Common myeloid progenitor, CD34-positive (primary cell): ENCODE measurements at regions not wholly inside any gene's neighbourhood (a gene's known extent, or its start where the extent isn't known, plus 50 kb on each side); places are given as distances from the start of the nearest gene placed in this dataset.

Experiments used
- CTCF ChIA-PET: fragments of 350-600 bp; sonication (Branson Sonifier 250); formaldehyde crosslinking; loops from one replicate; lab custom pipeline; 2021; ENCODE audit warnings: antibody characterized with exemption; lab: Charles Lee
- POLR2A ChIA-PET: fragments of 350-600 bp; sonication (Branson Sonifier 250); formaldehyde crosslinking; loops from one replicate; lab custom pipeline; 2021; ENCODE audit warnings: antibody characterized with exemption; lab: Charles Lee
- DNase-seq, 3 donors: peaks; one replicate each; pipeline versions ENCODE4 v3.0.0 to v3.0.0-alpha.2; 2013
- H3K27ac ChIP-seq, 2 experiments: 1 replicate in 1 of 2; 2 replicates in 1 of 2; pipeline ENCODE4 v1.7.0; 2013; ENCODE audit warnings: inconsistent platforms in 2 of 2, low read length in 2 of 2, mild to moderate bottlenecking in 2 of 2, low read depth in 1 of 2, moderate library complexity in 1 of 2; ENCODE audit not compliant: severe bottlenecking in 2 of 2, insufficient read depth in 1 of 2, poor library complexity in 1 of 2
- H3K27me3 ChIP-seq, 5 experiments: replicated peaks in 2 of 5; 1 replicate in 3 of 5; 2 replicates in 2 of 5; pipeline versions ENCODE4 v1.6.1 to v1.7.0; 2013; ENCODE audit warnings: low read length in 4 of 5, mild to moderate bottlenecking in 2 of 5, moderate library complexity in 2 of 5, inconsistent platforms in 1 of 5; ENCODE audit not compliant: insufficient read depth in 5 of 5, control insufficient read depth in 4 of 5
- H3K36me3 ChIP-seq, 4 experiments: 1 replicate in 2 of 4; 2 replicates in 2 of 4; pipeline versions ENCODE4 v1.6.1 to v1.7.0; 2013; ENCODE audit warnings: low read length in 3 of 4, control low read depth in 1 of 4, mild to moderate bottlenecking in 1 of 4; ENCODE audit not compliant: control insufficient read depth in 4 of 4, insufficient read depth in 4 of 4
- H3K4me1 ChIP-seq, 4 experiments: 1 replicate in 3 of 4; 2 replicates in 1 of 4; pipeline versions ENCODE4 v1.6.1 to v1.7.1; 2013; ENCODE audit warnings: low read length in 3 of 4, mild to moderate bottlenecking in 3 of 4, control low read depth in 1 of 4, inconsistent platforms in 1 of 4, moderate library complexity in 1 of 4; ENCODE audit not compliant: control insufficient read depth in 4 of 4, insufficient read depth in 4 of 4; ENCODE audit errors: control extremely low read depth in 1 of 4
- H3K4me3 ChIP-seq, 7 experiments: 1 replicate in 4 of 7; 2 replicates in 3 of 7; pipeline versions ENCODE4 v1.5.1 to v1.7.0; 2013; ENCODE audit warnings: mild to moderate bottlenecking in 7 of 7, low read length in 6 of 7, moderate library complexity in 6 of 7, inconsistent platforms in 2 of 7, low read depth in 2 of 7, control low read depth in 1 of 7; ENCODE audit not compliant: insufficient read depth in 4 of 7, control insufficient read depth in 1 of 7; ENCODE audit errors: extremely low read depth in 1 of 7
- H3K9me3 ChIP-seq, 5 experiments: 1 replicate in 4 of 5; 2 replicates in 1 of 5; pipeline versions ENCODE4 v1.6.1 to v1.7.1; 2013; ENCODE audit warnings: low read length in 4 of 5, mild to moderate bottlenecking in 2 of 5, inconsistent platforms in 1 of 5, low read depth in 1 of 5, moderate library complexity in 1 of 5; ENCODE audit not compliant: control insufficient read depth in 4 of 5, insufficient read depth in 2 of 5; ENCODE audit errors: control extremely low read depth in 1 of 5
- WGBS: methylation state at CpG from one replicate; pipeline ENCODE4 v1.1.5; 2013; ENCODE audit not compliant: insufficient coverage; 5-methylcytosine and 5-hydroxymethylcytosine counted together

GRCh38 chr10:111968647-111969046 lies 214.9 kb downstream of the GPAM start:
- DNase-seq = no peak
- CTCF ChIA-PET = no interaction called here
- POLR2A ChIA-PET = no interaction called here

GRCh38 chr10:111970111-111970510 lies 213.5 kb downstream of the GPAM start:
- DNase-seq = no peak
- no peaks in the 10 kb centered on the region for H3K27me3 ChIP-seq
- no peaks in the 10 kb centered on the region for H3K36me3 ChIP-seq
- H3K4me1 ChIP-seq = no peaks in the 10 kb centered on the region
- H3K27ac ChIP-seq = no peak overlapping the region
- ChIA-PET CTCF (no interaction called here), POLR2A (no interaction called here)
- no peaks in the 10 kb centered on the region for H3K9me3 ChIP-seq
- 100% methylated on average over 2 of the region's 5 CpGs for WGBS
- no peak overlapping the region for H3K4me3 ChIP-seq

More at GRCh38 chr10:111968647-111969046, 214.9 kb downstream of the GPAM start:
- Histone ChIP-seq H3K36me3 (no peaks in the 10 kb centered on the region), H3K4me1 (no peaks in the 10 kb centered on the region), H3K27ac (no peak overlapping the region), H3K27me3 (no peaks in the 10 kb centered on the region), H3K9me3 (no peaks in the 10 kb centered on the region), H3K4me3 (no peak overlapping the region)
- no CpG with 5 or more reads among the region's 3 CpGs for WGBS

- Histone ChIP-seq H3K4me3 (no peak overlapping the region), H3K27ac (no peak overlapping the region), H3K27me3 (no peaks in the 10 kb centered on the region), H3K9me3 (no peaks in the 10 kb centered on the region), H3K36me3 (no peaks in the 10 kb centered on the region), H3K4me1 (no peaks in the 10 kb centered on the region)
- no peak for DNase-seq
- ChIA-PET POLR2A (no interaction called here), CTCF (no interaction called here)
- WGBS = 100% methylated on average over 2 of the region's 5 CpGs
Observed at GRCh38 chr10:111972109-111972508, 211.5 kb downstream of the GPAM start.

GRCh38 chr10:111973306-111973705 lies 210.3 kb downstream of the GPAM start:
- Histone ChIP-seq H3K36me3 (no peaks in the 10 kb centered on the region), H3K4me3 (no peak overlapping the region), H3K27me3 (no peaks in the 10 kb centered on the region), H3K9me3 (no peaks in the 10 kb centered on the region), H3K4me1 (no peaks in the 10 kb centered on the region), H3K27ac (no peak overlapping the region)
- POLR2A ChIA-PET = no interaction called here
- no CpG with 5 or more reads among the region's 2 CpGs for WGBS
- CTCF ChIA-PET = interaction anchor here (1.0 kb wide), 1 partner anchor 14 kb away, joined by 3 read pairs; no protein-coding TSS in a partner anchor
- DNase-seq = no peak

- POLR2A ChIA-PET = no interaction called here
- no peaks in the 10 kb centered on the region for H3K27me3 ChIP-seq
- no peak overlapping the region for H3K4me3 ChIP-seq
- no peaks in the 10 kb centered on the region for H3K4me1 ChIP-seq
- no peaks in the 10 kb centered on the region for H3K9me3 ChIP-seq
- no peak overlapping the region for H3K27ac ChIP-seq
- WGBS = no CpG with 5 or more reads among the region's 1 CpG
- CTCF ChIA-PET = interaction anchor here (1.0 kb wide), 1 partner anchor 13 kb away, joined by 3 read pairs; no protein-coding TSS in a partner anchor
- no peak for DNase-seq
- no peaks in the 10 kb centered on the region for H3K36me3 ChIP-seq
Observed at GRCh38 chr10:111973826-111974225, 209.7 kb downstream of the GPAM start.

GRCh38 chr10:111974325-111974724 lies 209.2 kb downstream of the GPAM start:
- ChIA-PET POLR2A (no interaction called here), CTCF (interaction anchor here (1.0 kb wide), 1 partner anchor 13 kb away, joined by 3 read pairs; no protein-coding TSS in a partner anchor)
- Histone ChIP-seq H3K27me3 (no peaks in the 10 kb centered on the region), H3K27ac (no peak overlapping the region), H3K36me3 (no peaks in the 10 kb centered on the region), H3K4me1 (no peaks in the 10 kb centered on the region), H3K9me3 (no peaks in the 10 kb centered on the region), H3K4me3 (no peak overlapping the region)
- DNase-seq = no peak
- 63% methylated on average over 4 of the region's 4 CpGs for WGBS

GRCh38 chr10:111976557-111976956 lies 207.0 kb downstream of the GPAM start:
- no peaks in the 10 kb centered on the region for H3K9me3 ChIP-seq
- ChIA-PET POLR2A (no interaction called here), CTCF (no interaction called here)
- no peak for DNase-seq
- no peak overlapping the region for H3K27ac ChIP-seq
- WGBS = 90% methylated on average over 2 of the region's 2 CpGs
- no peaks in the 10 kb centered on the region for H3K4me1 ChIP-seq
- no peaks in the 10 kb centered on the region for H3K27me3 ChIP-seq
- H3K36me3 ChIP-seq = no peaks in the 10 kb centered on the region
- no peak overlapping the region for H3K4me3 ChIP-seq
